ENCODE measurements at regions not wholly inside any gene's neighbourhood (a gene's known extent, or its start where the extent isn't known, plus 50 kb on each side); places are given as distances from the start of the nearest gene placed in this dataset.

- TF ChIP-seq CTCF (IDR thresholded peaks at IDR 0.05; ENCODE audit: extremely low read depth in 1 of 2, insufficient read depth in 1 of 2, low read depth in 1 of 2, low read length in 2 of 2) = no peak
- TF ChIP-seq GATA2 (IDR thresholded peaks at IDR 0.05; ENCODE audit: insufficient read depth, insufficient read length, low read depth, low read length) = no peak
- TF ChIP-seq MAX (IDR thresholded peaks at IDR 0.05; ENCODE audit: insufficient read depth, insufficient read length) = no peak
- no peak for TF ChIP-seq MYC (IDR thresholded peaks at IDR 0.05; ENCODE audit: low read depth, low read length)
- no peak for TF ChIP-seq POLR2A (IDR thresholded peaks at IDR 0.05; ENCODE audit: low read depth, low read length)
- TF ChIP-seq EZH2 (IDR thresholded peaks at IDR 0.05; ENCODE audit: borderline replicate concordance, low read depth, low read length, severe bottlenecking) = no peak
- TF ChIP-seq POLR2AphosphoS5 (IDR thresholded peaks at IDR 0.05; ENCODE audit: insufficient read depth, low read depth, low read length) = no peak
- TF ChIP-seq FOS (IDR thresholded peaks at IDR 0.05; ENCODE audit: borderline replicate concordance, insufficient read depth, low read length) = no peak
- TF ChIP-seq JUN (IDR thresholded peaks at IDR 0.05; ENCODE audit: borderline replicate concordance, insufficient read depth, insufficient read length, low read depth) = no peak
- Histone ChIP-seq H3K9me3 (replicated peaks; ENCODE audit: control insufficient read depth, insufficient read depth, low read length) (no peaks in the 10 kb centered on the region), H3K4me1 (ENCODE audit: control insufficient read depth, extremely low read depth, insufficient read depth, low read length) (no peaks in the 10 kb centered on the region), H3K9me1 (replicated peaks; ENCODE audit: control insufficient read depth, extremely low read depth, insufficient read depth, low read length) (no peaks in the 10 kb centered on the region), H3K27ac (ENCODE audit: insufficient read depth, low read depth, low read length) (no peak overlapping the region), H4K20me1 (replicated peaks; ENCODE audit: control insufficient read depth, extremely low read depth, insufficient read depth, low read length) (no peaks in the 10 kb centered on the region), H3K79me2 (ENCODE audit: control insufficient read depth, insufficient read depth, low read length) (no peaks in the 10 kb centered on the region), H3K4me3 (replicated peaks in 1 of 3; ENCODE audit: insufficient read depth in 1 of 3, low read depth in 1 of 3, low read length in 3 of 3) (no peak overlapping the region), H3K9ac (replicated peaks; ENCODE audit: extremely low read depth, insufficient read depth, low read length) (no peak overlapping the region), H3K4me2 (ENCODE audit: insufficient read depth, low read length) (no peak overlapping the region), H3K36me3 (ENCODE audit: control insufficient read depth in 2 of 2, extremely low read depth in 1 of 2, insufficient read depth in 2 of 2, low read length in 2 of 2) (no peaks in the 10 kb centered on the region), H2AFZ (ENCODE audit: low read depth, low read length) (no peak overlapping the region), H3K27me3 (ENCODE audit: control insufficient read depth in 2 of 2, insufficient read depth in 2 of 2, low read length in 2 of 2) (no peaks in the 10 kb centered on the region)
- intact Hi-C loops (cut with micrococcal nuclease) (no loop called here), dilution Hi-C loops (cut with MboI; ENCODE audit: extremely low pct_ligation_motif_present, low sequenced_read_pairs) (no loop called here)
- POLR2A ChIA-PET = no interaction called here
- BruUV-seq (replicated peaks) = no TSS peak
- FAIRE-seq = no peak
- no peak for DNase-seq (ENCODE audit: low read depth, low spot score)
- CTCF ChIA-PET = no interaction called here
Observed at GRCh38 chr2:129645335-129645734, 334.1 kb upstream of the RAB6C start.
